GM23338 (cell line): ENCODE measurements at regions not wholly inside any gene's neighbourhood (a gene's known extent, or its start where the extent isn't known, plus 50 kb on each side); places are given as distances from the start of the nearest gene placed in this dataset.

Source experiments
- ATAC-seq: fragments of 200-7000 bp; cut with Tn5 transposase; 3 replicates; pipeline ENCODE4 v1.9.1; 2020
- DNase-seq: peaks from one replicate; pipeline ENCODE4 v3.0.0-alpha.2; 2015; ENCODE audit warnings: low spot score
- H2AFZ ChIP-seq: fragments of 200-600 bp; sonication (generic); 2 replicates; pipeline ENCODE4 v1.8.0; 2016; ENCODE audit warnings: antibody characterized with exemption, mild to moderate bottlenecking, moderate library complexity
- H3F3A ChIP-seq: fragments of 200-600 bp; sonication (generic); replicated peaks from 2 replicates; pipeline ENCODE4 v1.8.0; 2017; ENCODE audit warnings: antibody characterized with exemption, mixed run types, low read depth
- H3K27ac ChIP-seq: fragments of 200-600 bp; sonication (generic); 2 replicates; pipeline ENCODE4 v1.6.1; 2016; ENCODE audit warnings: low read depth
- H3K27me3 ChIP-seq: fragments of 200-600 bp; sonication (generic); 2 replicates; pipeline ENCODE4 v1.8.0; 2016; ENCODE audit warnings: mild to moderate bottlenecking, mixed run types, moderate library complexity; ENCODE audit not compliant: insufficient read depth
- H3K36me3 ChIP-seq: fragments of 200-600 bp; sonication (generic); 2 replicates; pipeline ENCODE4 v1.8.0; 2016; ENCODE audit warnings: mild to moderate bottlenecking; ENCODE audit not compliant: insufficient read depth
- H3K4me1 ChIP-seq: fragments of 200-600 bp; sonication (generic); 2 replicates; pipeline ENCODE4 v1.8.0; 2016; ENCODE audit warnings: mild to moderate bottlenecking, moderate library complexity; ENCODE audit not compliant: insufficient read depth
- H3K4me2 ChIP-seq: fragments of 200-600 bp; sonication (generic); 2 replicates; pipeline ENCODE4 v1.7.1; 2017; ENCODE audit warnings: mixed run types
- H3K4me3 ChIP-seq: fragments of 200-600 bp; sonication (generic); 2 replicates; pipeline ENCODE4 v1.6.1; 2016; ENCODE audit warnings: mixed run types
- H3K79me2 ChIP-seq: fragments of 200-600 bp; sonication (generic); replicated peaks from 2 replicates; pipeline ENCODE4 v1.8.0; 2017; ENCODE audit warnings: mild to moderate bottlenecking; ENCODE audit not compliant: insufficient read depth
- H3K9me2 ChIP-seq: fragments of 200-600 bp; sonication (generic); 2 replicates; pipeline ENCODE4 v1.8.0; 2017; ENCODE audit not compliant: insufficient read depth
- H4K20me1 ChIP-seq: fragments of 200-600 bp; sonication (generic); replicated peaks from 2 replicates; pipeline ENCODE4 v1.8.0; 2017; ENCODE audit warnings: mild to moderate bottlenecking; ENCODE audit not compliant: insufficient read depth
- H3K27ac Mint-ChIP-seq: 2 replicates; pipeline ENCODE4 v1.8.0; 2020; ENCODE audit warnings: inconsistent platforms, mild to moderate bottlenecking, moderate library complexity, mixed read lengths
- H3K27me3 Mint-ChIP-seq: 3 replicates; pipeline ENCODE4 v1.8.0; 2022; ENCODE audit warnings: low read depth, mild to moderate bottlenecking, moderate library complexity, mixed read lengths, inconsistent platforms; ENCODE audit not compliant: insufficient read depth, poor library complexity
- H3K36me3 Mint-ChIP-seq: 3 replicates; pipeline ENCODE4 v1.8.0; 2021; ENCODE audit warnings: low read depth, mild to moderate bottlenecking, inconsistent platforms, moderate library complexity, mixed read lengths
- H3K4me1 Mint-ChIP-seq: 3 replicates; pipeline ENCODE4 v1.8.0; 2020; ENCODE audit warnings: mild to moderate bottlenecking, inconsistent platforms, mixed read lengths
- H3K4me3 Mint-ChIP-seq: 3 replicates; pipeline ENCODE4 v1.8.0; 2021; ENCODE audit warnings: moderate library complexity, mild to moderate bottlenecking, inconsistent platforms, mixed read lengths
- H3K9me3 Mint-ChIP-seq: 3 replicates; pipeline ENCODE4 v1.8.0; 2020; ENCODE audit warnings: moderate library complexity, mild to moderate bottlenecking, inconsistent platforms, mixed read lengths
- CREB1 ChIP-seq: fragments of 250-450 bp; sonication (Bioruptor Pico); IDR thresholded peaks from 2 replicates; pipeline ENCODE4 v1.5.0; 2020; ENCODE audit warnings: low read depth, mild to moderate bottlenecking, moderate library complexity
- ETS1 ChIP-seq: IDR thresholded peaks from 2 replicates; pipeline ENCODE4 v1.6.1; 2016; ENCODE audit warnings: antibody characterized with exemption
- EZH2phosphoT487 ChIP-seq: fragments of 200-600 bp; sonication (generic); IDR thresholded peaks from one replicate; pipeline ENCODE4 v1.8.1; 2018; ENCODE audit warnings: antibody characterized with exemption; ENCODE audit not compliant: unreplicated experiment
- JUNB ChIP-seq: IDR thresholded peaks from one replicate; pipeline ENCODE4 v1.6.1; 2016; ENCODE audit warnings: antibody characterized with exemption; ENCODE audit not compliant: unreplicated experiment
- NANOG ChIP-seq: IDR thresholded peaks from 2 replicates; pipeline ENCODE4 v1.6.1; 2016; ENCODE audit warnings: antibody characterized with exemption, borderline replicate concordance
- POLR2AphosphoS5 ChIP-seq: IDR thresholded peaks from 2 replicates; pipeline ENCODE4 v1.6.1; 2016; ENCODE audit warnings: antibody characterized with exemption, low read depth
- STAT1 ChIP-seq: IDR thresholded peaks from one replicate; pipeline ENCODE4 v1.6.1; 2016; ENCODE audit warnings: antibody characterized with exemption; ENCODE audit not compliant: unreplicated experiment
- ZNF114 ChIP-seq: fragments of 250-450 bp; sonication (Bioruptor Pico); IDR thresholded peaks from 2 replicates; pipeline ENCODE4 v1.5.0; 2020; ENCODE audit warnings: mild to moderate bottlenecking, moderate library complexity
- ZNF331 ChIP-seq: fragments of 250-450 bp; sonication (Bioruptor Pico); IDR thresholded peaks from 2 replicates; pipeline ENCODE4 v1.5.0; 2020; ENCODE audit warnings: low read depth, mild to moderate bottlenecking, moderate library complexity
- ZNF462 ChIP-seq: fragments of 250-450 bp; sonication (Bioruptor Pico); IDR thresholded peaks from 2 replicates; pipeline ENCODE4 v1.5.0; 2020; ENCODE audit warnings: mild to moderate bottlenecking, moderate library complexity
- TF ChIP-seq, protein P1 (sequence below): IDR thresholded peaks from one replicate; pipeline ENCODE4 v1.6.1; 2018; ENCODE audit warnings: antibody characterized with exemption; ENCODE audit not compliant: unreplicated experiment
- TF ChIP-seq, protein P2 (sequence below), 2 experiments: fragments of 200-600 bp in 1 of 2; sonication (generic) in 1 of 2; conservative IDR thresholded peaks; 2 replicates each; pipeline versions ENCODE4 v1.5.1 to v1.6.1; 2016 to 2017; ENCODE audit warnings: antibody characterized with exemption in 2 of 2, low read depth in 2 of 2, mild to moderate bottlenecking in 2 of 2, moderate library complexity in 1 of 2

GRCh38 chr2:20528713-20529112, 81.8 kb downstream of the RHOB start (continued):
- TF ChIP-seq, protein P1, sequence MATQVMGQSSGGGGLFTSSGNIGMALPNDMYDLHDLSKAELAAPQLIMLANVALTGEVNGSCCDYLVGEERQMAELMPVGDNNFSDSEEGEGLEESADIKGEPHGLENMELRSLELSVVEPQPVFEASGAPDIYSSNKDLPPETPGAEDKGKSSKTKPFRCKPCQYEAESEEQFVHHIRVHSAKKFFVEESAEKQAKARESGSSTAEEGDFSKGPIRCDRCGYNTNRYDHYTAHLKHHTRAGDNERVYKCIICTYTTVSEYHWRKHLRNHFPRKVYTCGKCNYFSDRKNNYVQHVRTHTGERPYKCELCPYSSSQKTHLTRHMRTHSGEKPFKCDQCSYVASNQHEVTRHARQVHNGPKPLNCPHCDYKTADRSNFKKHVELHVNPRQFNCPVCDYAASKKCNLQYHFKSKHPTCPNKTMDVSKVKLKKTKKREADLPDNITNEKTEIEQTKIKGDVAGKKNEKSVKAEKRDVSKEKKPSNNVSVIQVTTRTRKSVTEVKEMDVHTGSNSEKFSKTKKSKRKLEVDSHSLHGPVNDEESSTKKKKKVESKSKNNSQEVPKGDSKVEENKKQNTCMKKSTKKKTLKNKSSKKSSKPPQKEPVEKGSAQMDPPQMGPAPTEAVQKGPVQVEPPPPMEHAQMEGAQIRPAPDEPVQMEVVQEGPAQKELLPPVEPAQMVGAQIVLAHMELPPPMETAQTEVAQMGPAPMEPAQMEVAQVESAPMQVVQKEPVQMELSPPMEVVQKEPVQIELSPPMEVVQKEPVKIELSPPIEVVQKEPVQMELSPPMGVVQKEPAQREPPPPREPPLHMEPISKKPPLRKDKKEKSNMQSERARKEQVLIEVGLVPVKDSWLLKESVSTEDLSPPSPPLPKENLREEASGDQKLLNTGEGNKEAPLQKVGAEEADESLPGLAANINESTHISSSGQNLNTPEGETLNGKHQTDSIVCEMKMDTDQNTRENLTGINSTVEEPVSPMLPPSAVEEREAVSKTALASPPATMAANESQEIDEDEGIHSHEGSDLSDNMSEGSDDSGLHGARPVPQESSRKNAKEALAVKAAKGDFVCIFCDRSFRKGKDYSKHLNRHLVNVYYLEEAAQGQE = no peak

- no peak overlapping the region for H3K27ac ChIP-seq
- H3K36me3 Mint-ChIP-seq = peaks cover 2% of the 10 kb centered on the region; the same call in 1 of the 3 replicates
- H2AFZ ChIP-seq = peak overlapping the region; percentile 23; the same call in 1 of the 2 replicates
- no peaks in the 10 kb centered on the region for H4K20me1 ChIP-seq
- H3K9me3 Mint-ChIP-seq = no peaks in the 10 kb centered on the region
- peaks cover 10% of the 10 kb centered on the region for H3K27me3 Mint-ChIP-seq
- DNase-seq (no peak), ATAC-seq (peak; percentile 46)
- H3F3A ChIP-seq = no peaks in the 10 kb centered on the region
- H3K27me3 ChIP-seq = no peaks in the 10 kb centered on the region
- H3K79me2 ChIP-seq = no peaks in the 10 kb centered on the region
- no peaks in the 10 kb centered on the region for H3K9me2 ChIP-seq
- no peaks in the 10 kb centered on the region for H3K36me3 ChIP-seq
- H3K4me1 Mint-ChIP-seq = peaks cover 14% of the 10 kb centered on the region; the same call in 2 of the 3 replicates
- H3K4me1 ChIP-seq = no peaks in the 10 kb centered on the region
- no peak overlapping the region for H3K4me3 Mint-ChIP-seq
- no peak overlapping the region for H3K4me2 ChIP-seq
- no peak overlapping the region for H3K27ac Mint-ChIP-seq
- H3K4me3 ChIP-seq = no peak overlapping the region
- TF ChIP-seq EZH2phosphoT487 (no peak), JUNB (no peak), ETS1 (no peak), ZNF462 (CRISPR knock-in tag) (no peak), ZNF114 (CRISPR knock-in tag) (no peak), POLR2AphosphoS5 (no peak), CREB1 (no peak), STAT1 (no peak), ZNF331 (CRISPR knock-in tag) (no peak), NANOG (no peak)
- TF ChIP-seq, protein P2, sequence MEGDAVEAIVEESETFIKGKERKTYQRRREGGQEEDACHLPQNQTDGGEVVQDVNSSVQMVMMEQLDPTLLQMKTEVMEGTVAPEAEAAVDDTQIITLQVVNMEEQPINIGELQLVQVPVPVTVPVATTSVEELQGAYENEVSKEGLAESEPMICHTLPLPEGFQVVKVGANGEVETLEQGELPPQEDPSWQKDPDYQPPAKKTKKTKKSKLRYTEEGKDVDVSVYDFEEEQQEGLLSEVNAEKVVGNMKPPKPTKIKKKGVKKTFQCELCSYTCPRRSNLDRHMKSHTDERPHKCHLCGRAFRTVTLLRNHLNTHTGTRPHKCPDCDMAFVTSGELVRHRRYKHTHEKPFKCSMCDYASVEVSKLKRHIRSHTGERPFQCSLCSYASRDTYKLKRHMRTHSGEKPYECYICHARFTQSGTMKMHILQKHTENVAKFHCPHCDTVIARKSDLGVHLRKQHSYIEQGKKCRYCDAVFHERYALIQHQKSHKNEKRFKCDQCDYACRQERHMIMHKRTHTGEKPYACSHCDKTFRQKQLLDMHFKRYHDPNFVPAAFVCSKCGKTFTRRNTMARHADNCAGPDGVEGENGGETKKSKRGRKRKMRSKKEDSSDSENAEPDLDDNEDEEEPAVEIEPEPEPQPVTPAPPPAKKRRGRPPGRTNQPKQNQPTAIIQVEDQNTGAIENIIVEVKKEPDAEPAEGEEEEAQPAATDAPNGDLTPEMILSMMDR (conservative IDR thresholded peaks at IDR 0.05; ENCODE audit: low read depth in 2 of 2) = no peak
Observed at GRCh38 chr2:20530520-20530919, 83.6 kb downstream of the RHOB start.
